K562 (cell line): ENCODE measurements at regions not wholly inside any gene's neighbourhood (a gene's known extent, or its start where the extent isn't known, plus 50 kb on each side); places are given as distances from the start of the nearest gene placed in this dataset.

Experiments
- AFF1 ChIP-seq, 2 experiments: fragments of 450-650 bp; IDR thresholded peaks; 2 replicates each; pipeline ENCODE4 v1.6.1; 2018; ENCODE audit warnings: mild to moderate bottlenecking in 2 of 2, low read depth in 1 of 2; ENCODE audit not compliant: partially characterized antibody in 2 of 2
- CBX1 ChIP-seq: sonication (generic); IDR thresholded peaks from 2 replicates; pipeline ENCODE4 v1.6.1; 2016; ENCODE audit warnings: antibody characterized with exemption, low read depth, mild to moderate bottlenecking
- CGGBP1 ChIP-seq: fragments of 250-450 bp; sonication (Bioruptor Pico); IDR thresholded peaks from 2 replicates; pipeline ENCODE4 v1.9.0; 2021; ENCODE audit warnings: mild to moderate bottlenecking
- DNMT1 ChIP-seq: fragments of 450-650 bp; IDR thresholded peaks from 2 replicates; pipeline ENCODE4 v1.6.1; 2016; ENCODE audit warnings: antibody characterized with exemption, mild to moderate bottlenecking
- EP300 ChIP-seq: IDR thresholded peaks from 2 replicates; pipeline ENCODE4 v1.6.1; 2012; ENCODE audit warnings: low read length, improper control_type of control experiment
- GTF2F1 ChIP-seq: IDR thresholded peaks from 2 replicates; pipeline ENCODE4 v1.6.1; 2011; ENCODE audit warnings: low read depth, low read length, improper control_type of control experiment
- MYBL2 ChIP-seq, 2 experiments: fragments of 450-650 bp in 1 of 2; sonication (generic) in 1 of 2; formaldehyde crosslinking in 1 of 2; IDR thresholded peaks; 2 replicates each; pipeline versions ENCODE4 v1.6.1 to v1.8.1; 2017 to 2022; ENCODE audit warnings: borderline replicate concordance in 1 of 2, inconsistent platforms in 1 of 2, low read depth in 1 of 2, mild to moderate bottlenecking in 1 of 2, missing genetic modification reagents in 1 of 2, moderate library complexity in 1 of 2
- TAF15 ChIP-seq: fragments of 200-400 bp; formaldehyde crosslinking; IDR thresholded peaks from 2 replicates; pipeline ENCODE4 v1.6.1; 2017; ENCODE audit warnings: mild to moderate bottlenecking, low read depth, low read length, moderate library complexity
- USF2 ChIP-seq: sonication (generic); formaldehyde crosslinking; IDR thresholded peaks from 2 replicates; pipeline ENCODE4 v1.5.0; 2020; ENCODE audit warnings: missing genetic modification reagents
- ZBTB2 ChIP-seq: fragments of 450-650 bp; IDR thresholded peaks from 2 replicates; pipeline ENCODE4 v1.6.1; 2016; ENCODE audit warnings: antibody characterized with exemption
- ZBTB34 ChIP-seq: fragments of 250-450 bp; sonication (Bioruptor Pico); IDR thresholded peaks from 2 replicates; pipeline ENCODE4 v1.8.0; 2021; ENCODE audit warnings: mild to moderate bottlenecking, moderate library complexity
- ZNF444 ChIP-seq: fragments of 250-450 bp; sonication (Bioruptor Pico); IDR thresholded peaks from 2 replicates; pipeline ENCODE4 v1.4.0; 2020; ENCODE audit warnings: mild to moderate bottlenecking, moderate library complexity
- ZNF609 ChIP-seq: sonication (generic); formaldehyde crosslinking; IDR thresholded peaks from 2 replicates; pipeline ENCODE4 v1.8.1; 2023; ENCODE audit warnings: missing genetic modification reagents, mild to moderate bottlenecking, borderline replicate concordance

- TF ChIP-seq AFF1 (IDR thresholded peaks at IDR 0.05; ENCODE audit: low read depth in 1 of 2, partially characterized antibody in 2 of 2), result peak in 1 of 2 experiments; percentile 40
- TF ChIP-seq ZNF444 (CRISPR knock-in tag), result no peak
- no peak for TF ChIP-seq TAF15
- no peak for TF ChIP-seq ZNF609 (CRISPR knock-in tag)
- no peak for TF ChIP-seq USF2 (CRISPR knock-in tag)
- TF ChIP-seq GTF2F1, result no peak
- no peak for TF ChIP-seq MYBL2 (IDR thresholded peaks at IDR 0.05; ENCODE audit: low read depth)
- no peak for TF ChIP-seq MYBL2 (CRISPR knock-in tag; IDR thresholded peaks at IDR 0.05; ENCODE audit: borderline replicate concordance)
- peak; percentile 70; the same call in 1 of the 2 replicates for TF ChIP-seq ZBTB2
- TF ChIP-seq DNMT1, result no peak
- TF ChIP-seq CGGBP1, result no peak
- TF ChIP-seq ZBTB34 (CRISPR knock-in tag), result no peak
- TF ChIP-seq CBX1, result no peak
- TF ChIP-seq EP300, result peak; percentile 85
Measured at GRCh38 chr2:195595825-195596224, 61.2 kb upstream of the SLC39A10 start (continued).
